HTR-8/SVneo (cell line): ENCODE measurements at regions not wholly inside any gene's neighbourhood (a gene's known extent, or its start where the extent isn't known, plus 50 kb on each side); places are given as distances from the start of the nearest gene placed in this dataset.

Experiments used
- DNase-seq: peaks from one replicate; pipeline ENCODE4 v3.0.0; 2011; ENCODE audit warnings: low spot score, mixed read lengths; ENCODE audit not compliant: insufficient read length
- FAIRE-seq: peaks from 2 replicates; lab custom pipeline; 2011; peaks lifted over from hg19 to GRCh38; lab: Jason Lieb, UNC

- FAIRE-seq (no peak), DNase-seq (no peak)
Observed at GRCh38 chr6:135782546-135782945, 69.0 kb upstream of the PDE7B start.

DNA sequence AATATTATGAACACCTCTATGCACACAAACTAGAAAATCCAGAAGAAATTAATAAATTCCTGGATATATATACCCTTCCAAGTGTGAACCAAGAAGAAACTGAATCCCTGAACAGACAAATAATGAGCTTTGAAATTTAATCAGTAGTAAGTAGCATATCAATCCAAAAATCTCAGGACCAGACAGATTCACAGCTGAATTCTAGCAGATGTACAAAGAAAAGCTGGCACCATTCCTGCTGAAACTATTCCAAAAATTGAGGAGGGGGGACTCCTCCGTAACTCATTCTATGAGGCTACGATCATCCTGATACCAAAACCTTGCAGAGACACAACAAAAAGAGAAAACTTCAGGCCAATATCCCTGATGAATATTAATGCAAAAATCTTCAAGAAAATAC, 67.0 kb upstream of the PDE7B start:
- DNase-seq (no peak), FAIRE-seq (no peak)

- DNase-seq (no peak), FAIRE-seq (no peak)
Observed at GRCh38 chr6:135789375-135790050, 62.0 kb upstream of the PDE7B start.

GRCh38 chr6:135791441-135791840, 60.1 kb upstream of the PDE7B start:
- DNase-seq (no peak), FAIRE-seq (no peak)

DNA sequence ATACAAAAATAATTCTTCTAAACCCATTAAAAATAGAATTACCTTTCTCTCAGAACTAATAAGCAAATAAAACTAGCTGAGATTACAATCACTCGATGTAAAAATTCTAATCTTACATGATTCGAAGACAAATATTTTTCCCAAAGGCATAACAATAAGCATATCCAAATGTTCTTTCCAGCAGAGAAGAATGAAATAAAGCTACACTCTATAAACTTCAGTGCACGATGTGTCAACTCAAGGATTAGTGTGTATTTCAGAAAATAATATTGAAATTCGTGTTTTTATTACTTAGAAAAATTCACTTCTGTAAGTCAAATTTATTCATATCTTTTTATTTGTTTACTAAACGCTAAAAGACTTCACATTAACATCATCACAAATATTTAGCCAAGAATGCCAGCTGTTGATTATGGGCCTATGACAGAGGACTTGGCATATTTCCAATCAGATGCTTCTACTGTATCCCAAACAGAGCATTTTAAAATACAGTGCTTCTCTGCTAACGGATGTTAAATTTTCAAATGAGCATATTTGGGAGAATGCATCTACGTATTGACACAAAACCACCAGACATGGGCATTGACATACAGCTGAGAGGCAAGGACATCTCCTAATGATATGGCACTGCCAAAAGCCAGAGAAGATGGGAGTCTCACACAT, 54.7 kb upstream of the PDE7B start:
- FAIRE-seq (no peak), DNase-seq (no peak)

- FAIRE-seq, result no peak
- no peak for DNase-seq
Observed at GRCh38 chr6:135797361-135797760, 54.1 kb upstream of the PDE7B start.

- no peak for FAIRE-seq
Observed at GRCh38 chr6:135798751-135799515, 52.6 kb upstream of the PDE7B start.

More at GRCh38 chr6:135798751-135799515, 52.6 kb upstream of the PDE7B start:
- DNase-seq, result no peak
